ENCODE measurements at regions not wholly inside any gene's neighbourhood (a gene's known extent, or its start where the extent isn't known, plus 50 kb on each side); places are given as distances from the start of the nearest gene placed in this dataset.
"Not testable (repeated sequence)": the region's sequence is repeated elsewhere in the genome, so short reads cannot be mapped to it uniquely, and the experiment has no call there.

DNA sequence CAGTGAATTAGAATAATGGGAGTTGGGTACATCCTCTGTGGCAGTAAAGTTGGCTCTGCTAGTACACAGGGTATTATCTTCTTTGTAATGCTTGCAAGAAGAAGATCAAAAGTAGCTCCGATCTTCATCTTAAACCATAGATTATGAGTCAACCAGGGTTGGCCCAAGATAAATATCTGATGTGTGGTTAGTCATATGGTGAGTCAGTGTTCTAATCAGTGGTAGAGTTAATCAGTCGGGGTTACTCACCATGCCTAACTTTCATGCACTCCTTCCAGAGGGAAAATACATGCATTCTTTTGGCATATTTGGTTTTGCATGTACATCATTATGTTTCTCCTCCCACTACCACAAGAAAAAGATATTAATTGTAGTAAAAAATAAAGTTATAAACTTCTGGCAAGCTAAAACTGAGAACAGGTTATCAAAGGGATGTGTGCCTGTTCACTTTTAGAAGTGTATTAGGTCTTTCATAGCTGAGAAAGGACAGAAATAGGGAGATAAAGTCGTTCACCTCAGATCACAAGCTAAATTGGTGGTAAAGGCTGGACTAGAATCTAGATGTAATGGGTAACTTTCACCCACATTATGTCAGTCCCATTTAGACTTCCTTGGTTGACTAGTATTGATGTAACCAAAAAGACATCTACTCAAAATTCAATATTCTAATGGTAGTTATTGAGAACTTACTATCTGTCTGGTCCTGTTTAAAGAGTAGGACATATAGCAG is 684.4 kb downstream of the IRS1 start:
- no peak for DNase-seq

DNA sequence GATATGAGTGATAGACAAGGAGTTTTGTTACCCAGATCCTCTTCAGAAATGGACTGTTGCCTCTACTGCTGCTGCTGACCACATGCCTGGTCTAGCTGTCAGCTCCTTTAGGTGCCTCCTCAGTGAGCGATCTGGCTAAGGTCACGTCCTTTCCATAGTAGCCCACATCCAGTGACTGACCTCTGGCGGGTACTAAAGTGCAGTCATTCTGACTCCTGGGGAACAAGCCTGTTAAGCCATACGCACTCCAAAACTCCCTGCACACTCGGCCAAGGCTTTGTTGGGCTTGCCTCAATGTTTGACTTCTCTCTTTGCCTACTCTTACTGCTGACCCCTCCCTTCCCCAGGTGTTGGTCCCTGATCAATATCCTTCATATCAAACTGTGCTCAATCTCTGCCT is 685.2 kb downstream of the IRS1 start:
- DNase-seq: no peak

DNA sequence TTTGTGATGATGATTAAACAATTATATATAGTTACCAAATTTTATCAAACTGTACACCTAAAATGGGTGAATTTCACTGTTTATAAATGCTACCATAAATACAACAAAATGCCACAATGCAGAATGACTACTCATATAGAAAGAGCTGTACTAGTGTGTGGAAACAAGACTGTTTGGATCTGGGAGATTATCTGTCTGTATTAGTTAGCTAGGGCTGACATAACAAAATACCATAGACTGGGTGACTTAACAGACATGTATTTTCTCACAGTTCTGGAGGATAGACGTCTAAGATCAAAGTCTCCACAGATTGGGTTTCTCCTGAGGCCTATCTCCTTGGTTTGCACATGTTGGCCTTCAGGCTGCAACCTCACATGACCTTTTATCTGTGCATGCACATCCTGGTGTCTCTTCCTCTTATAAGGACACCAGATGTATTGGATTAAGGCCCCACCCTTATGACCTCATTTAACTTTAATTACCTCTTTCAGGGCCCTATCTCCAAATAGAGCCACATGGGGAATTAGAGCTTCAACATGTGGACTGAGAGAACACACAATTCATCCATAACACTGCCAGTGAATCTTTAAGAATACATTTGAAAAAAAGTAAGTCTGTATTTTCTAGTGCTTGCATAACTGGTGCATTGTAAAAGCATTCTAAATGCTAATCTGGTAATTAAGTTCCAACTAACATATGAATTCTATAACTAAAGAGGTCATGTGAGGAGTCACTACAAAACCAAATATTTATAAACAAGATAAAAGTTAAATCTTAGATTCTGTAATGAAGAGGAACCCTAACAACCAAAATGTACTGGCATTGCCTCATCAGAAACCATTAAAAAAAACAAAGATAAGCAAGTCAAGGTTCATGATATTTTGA is 699.6 kb downstream of the NYAP2 start:
- no peak for DNase-seq

DNA sequence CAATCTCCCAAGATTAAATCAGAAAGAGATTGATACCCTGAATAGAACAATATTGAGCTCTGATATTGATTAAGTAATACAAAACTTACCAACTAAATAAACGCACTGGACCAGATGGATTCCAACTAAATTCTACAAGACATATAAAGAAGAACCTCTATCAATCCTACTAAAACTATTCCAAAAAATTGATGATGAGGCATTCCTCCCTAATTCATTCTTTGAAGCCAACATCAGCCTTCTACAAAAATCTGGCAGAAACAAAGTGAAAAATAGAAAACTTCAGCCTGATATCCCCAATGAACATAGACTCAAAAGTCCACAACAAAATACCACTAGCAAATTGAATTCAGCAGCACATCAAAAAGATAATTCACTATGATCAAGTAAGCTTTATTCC is 695.5 kb downstream of the NYAP2 start:
- no peak for DNase-seq

DNA sequence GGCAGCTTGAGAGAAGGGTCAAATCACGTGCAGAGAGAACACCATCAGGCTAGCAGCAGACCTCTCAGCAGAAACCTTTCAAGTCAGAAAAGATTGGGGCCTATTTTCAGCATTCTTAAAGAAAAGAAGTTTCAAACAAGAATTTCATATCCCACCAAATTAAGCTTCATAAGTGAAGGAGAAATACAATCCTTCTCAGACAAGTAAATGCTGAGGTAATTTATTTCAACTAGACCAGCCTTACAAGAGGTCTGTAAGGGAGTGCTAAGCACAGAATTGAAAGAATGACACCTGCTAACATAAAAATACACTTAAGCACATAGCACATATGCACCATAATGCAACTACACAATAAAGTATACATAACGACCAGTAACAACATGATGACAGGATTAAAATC is 693.9 kb downstream of the NYAP2 start:
- DNase-seq: no peak

DNA sequence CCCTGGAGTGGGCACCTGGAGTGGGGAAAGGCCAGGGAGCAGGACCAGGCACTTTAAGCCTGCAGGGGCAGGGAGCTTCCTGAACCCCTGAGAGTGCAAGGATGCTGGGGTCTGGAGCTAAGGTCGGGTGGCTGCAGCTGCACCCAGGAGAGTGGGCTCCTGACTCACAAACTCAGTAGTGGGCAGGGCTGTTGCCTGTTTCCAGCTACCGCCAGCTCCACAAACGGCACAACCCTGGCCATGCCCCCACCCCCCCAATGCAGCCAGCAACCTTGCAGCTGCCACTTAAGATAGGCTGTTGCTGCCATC is 688.8 kb downstream of the NYAP2 start:
- DNase-seq: no peak

DNA sequence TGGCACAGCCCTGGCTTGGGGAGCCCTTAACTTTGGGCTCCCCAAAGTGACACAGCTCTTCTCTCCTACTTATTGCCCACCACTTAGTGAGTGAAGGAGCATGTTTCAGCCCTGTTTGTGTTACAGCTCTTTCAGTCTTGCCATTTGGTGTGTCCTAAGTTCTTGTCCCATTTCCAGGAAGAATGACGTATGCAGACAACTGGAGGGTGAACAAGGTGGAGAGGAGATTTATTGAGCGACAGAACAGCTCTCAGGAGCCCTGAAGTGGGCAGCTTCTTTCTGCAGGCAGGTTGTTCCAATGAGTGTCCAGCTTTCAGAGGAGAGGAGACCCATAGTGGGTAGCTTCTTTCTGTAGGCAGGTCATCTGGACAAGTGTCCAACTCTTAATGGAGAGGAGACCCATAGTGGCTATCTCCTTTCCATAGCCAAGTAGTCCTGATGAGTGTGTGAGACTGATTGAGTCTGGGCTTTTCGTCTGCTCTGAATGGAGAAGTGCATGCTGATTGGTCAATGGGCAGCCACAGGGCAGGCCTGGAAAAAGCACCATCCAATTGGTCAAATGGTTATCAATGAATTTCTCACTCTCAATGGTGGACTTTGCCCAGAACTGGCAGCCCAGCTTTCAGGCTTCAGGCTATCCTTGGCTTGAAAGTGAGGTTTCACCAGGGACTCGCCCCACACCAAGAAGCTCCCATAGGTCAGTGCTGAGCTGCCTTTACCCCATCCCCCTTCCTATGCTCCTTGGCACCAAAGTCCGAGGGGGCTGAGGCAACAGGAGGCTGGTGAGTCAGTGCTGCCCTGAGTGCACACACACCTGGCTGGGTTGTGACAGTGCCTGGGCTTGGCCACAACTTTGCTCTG is 688.2 kb downstream of the NYAP2 start:
- no peak for DNase-seq

DNA sequence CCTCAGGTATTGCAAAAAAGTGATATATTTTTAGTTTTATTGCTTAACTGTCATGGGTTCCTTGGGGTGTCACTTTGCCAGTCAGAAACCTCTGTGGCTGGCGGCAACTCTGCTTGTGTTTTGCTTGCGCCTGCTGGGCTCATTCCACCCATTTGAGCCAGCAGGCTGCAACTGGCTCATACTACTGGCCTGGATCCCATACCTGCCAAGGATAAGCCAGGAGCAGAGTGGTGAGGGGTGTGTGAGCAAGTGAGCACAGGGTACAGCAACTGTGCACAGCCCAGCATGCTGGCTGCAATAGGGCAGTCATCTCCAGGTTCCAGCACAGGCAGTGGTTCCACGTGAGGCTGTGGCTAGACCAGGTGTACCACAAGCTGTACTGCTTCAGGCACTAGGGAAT is 687.5 kb downstream of the NYAP2 start:
- no peak for DNase-seq

DNA sequence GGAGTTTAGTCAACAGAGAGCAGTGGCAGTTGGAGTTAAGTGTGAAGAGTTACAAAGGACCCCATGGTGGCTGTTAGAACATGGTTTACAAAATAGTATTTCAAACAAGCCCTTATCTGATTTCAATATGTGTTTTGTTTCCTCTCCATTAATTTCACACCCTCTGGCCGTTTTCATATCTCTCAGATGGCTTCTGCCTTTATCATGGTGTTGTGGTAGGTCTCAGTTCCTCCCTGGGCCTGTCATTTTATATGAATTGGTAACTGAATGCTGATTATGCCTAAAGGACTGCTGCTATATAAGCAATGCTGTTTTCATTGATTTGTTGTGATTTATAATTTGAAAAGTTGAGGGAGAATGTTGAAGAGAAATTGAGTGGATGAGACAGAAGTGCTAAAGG is 686.7 kb downstream of the NYAP2 start:
- DNase-seq: no peak

DNA sequence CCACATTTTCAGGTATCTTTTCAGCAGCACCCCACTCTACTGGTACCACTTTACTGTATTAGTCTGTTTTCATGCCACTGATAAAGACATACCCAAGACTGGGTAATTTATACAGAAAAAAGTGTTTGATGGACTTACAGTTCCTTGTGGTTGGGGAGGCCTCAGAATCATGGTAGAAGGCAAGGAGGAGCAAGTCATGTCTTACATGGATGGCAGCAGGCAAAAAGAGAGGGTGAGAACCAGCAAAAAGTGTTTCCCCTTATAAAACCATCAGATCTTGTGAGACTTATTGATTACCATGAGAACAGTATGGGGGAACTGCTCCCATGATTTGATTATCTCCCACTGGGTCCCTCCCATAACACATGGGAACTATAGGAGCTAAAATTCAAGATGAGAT is 685.9 kb downstream of the NYAP2 start:
- DNase-seq: not testable (repeated sequence)

DNA sequence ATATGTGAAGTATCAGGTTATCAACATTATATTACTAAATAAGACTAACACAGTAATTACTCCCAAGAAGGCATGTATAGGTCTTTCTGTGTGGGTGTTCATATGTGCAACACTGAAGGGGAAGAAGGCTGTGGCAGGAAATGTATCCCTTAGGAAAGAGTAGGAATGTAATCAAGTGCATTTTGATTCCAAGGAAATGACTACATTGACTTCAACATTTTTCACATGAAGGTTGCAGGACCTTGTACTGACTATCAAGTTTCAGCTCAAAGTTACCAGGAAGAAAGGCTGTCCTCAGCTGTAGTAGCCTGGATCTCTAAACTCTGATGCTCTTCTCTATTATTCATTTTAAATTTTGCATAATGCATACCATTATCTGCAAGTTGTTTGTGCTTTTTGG is 680.8 kb downstream of the NYAP2 start:
- DNase-seq: no peak

DNA sequence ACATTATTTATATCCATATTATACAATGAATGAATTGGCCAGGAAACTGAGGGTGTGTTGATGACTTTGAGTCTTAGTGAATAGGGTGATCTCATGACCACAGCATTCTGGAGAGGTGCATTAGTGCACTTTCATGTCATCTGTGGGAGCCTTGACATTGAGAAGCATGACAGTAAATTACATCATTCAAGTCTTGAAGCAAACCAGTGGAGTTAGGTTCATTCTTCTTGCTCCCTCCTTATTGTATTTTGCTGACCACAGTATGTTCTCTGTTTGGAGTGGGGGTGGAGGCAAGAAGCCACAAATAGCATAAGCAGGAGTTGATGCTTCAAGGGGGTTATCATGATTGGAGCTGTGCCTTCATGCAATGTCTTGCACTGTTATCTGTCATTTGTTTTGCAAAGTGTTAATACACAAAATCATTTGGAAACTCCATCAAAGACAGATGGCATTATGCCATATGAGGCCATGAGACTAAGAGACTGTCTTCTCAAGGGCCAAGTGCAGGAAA is 680.2 kb downstream of the NYAP2 start:
- DNase-seq: peak; percentile 20

DNA sequence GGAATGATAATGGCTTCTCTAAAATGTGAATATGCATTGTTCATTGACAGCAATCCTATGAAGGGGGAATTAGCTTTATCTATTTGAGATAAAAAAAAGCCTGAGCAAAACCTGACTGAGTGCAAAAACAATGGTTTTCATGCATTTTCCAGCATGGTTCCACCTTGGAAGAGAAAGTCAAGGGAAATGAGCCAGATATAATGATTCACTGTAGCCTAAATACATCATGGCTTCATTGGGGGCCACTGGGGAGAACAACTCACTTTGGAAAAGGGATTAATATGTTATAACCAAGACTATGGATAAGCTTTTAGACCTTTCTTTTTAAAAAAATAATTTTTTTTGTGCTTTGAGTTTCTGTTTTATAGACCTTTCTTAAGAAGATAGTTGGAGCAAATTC is 679.7 kb downstream of the NYAP2 start:
- no peak for DNase-seq

DNA sequence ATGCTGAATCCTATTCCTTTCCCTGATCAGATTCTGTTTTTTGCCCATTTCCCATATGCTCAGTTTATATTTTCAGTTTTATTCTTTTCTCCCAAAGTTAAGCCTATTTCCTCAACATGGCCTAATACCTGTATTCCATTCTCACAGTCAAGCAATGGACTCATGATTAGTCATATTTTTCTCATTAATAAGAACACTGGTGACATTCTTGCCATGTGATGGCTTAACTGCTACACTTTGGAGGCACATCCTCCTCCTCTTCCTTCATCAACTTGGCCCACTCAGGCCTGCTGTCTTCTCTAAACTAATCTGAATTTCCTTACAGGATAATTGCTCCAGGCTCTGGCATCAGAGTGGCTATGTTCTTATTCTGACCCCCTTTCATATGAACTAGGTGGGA is 679.2 kb downstream of the NYAP2 start:
- no peak for DNase-seq

DNA sequence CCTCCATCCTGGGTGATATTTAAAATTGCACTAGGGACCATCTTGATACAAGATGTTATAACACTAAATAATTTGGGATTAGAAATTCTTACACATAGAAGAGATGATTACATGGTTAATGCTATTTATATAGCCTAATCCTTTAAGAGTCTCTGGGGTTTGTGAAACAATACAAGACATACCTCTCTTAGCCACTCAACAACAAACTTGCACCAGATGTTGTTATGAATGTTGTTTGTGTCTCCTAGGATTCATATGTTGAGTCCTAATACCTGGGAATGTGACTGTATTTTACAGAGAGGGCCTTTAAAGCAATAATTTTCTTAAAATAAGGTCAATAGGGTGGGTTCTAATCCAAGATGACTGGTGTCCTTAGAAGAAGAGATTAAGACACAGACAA is 678.3 kb downstream of the NYAP2 start:
- no peak for DNase-seq

DNA sequence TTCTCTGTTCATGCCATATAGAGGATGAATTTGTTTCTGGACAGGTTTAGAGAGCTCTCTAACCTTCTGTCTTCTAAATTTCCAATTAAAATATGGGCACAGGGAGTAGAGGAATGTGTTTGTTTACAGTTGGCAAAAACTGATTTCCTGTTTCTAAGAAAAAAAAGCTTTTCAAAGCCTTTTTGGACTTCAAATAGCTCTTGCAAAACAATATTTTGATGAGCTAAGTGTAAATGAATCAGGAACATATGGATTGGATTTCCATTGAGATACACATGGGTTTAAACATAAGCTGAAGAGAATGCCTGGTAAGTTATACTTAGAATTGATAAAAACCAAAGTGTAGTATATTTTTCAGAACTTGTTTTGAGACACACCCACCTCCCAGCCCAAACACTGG is 677.5 kb downstream of the NYAP2 start:
- DNase-seq: no peak

DNA sequence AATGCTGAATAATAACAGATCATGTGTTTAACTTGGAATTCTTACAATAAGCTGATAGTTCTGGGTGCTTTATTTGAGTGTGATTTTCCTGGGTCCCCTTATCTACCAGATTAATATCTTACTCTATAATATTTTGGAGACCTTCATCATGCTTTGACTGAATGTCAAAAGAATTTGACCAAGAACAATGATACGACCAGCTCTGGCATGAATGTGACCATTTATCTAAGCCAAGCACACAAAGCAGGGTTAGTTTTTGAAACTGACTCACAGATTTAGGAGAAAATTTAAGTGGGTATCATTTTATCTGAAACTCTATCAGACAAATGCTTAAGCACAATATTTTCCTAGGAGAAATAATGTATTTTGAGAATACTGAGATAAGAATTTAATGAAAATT is 677.0 kb downstream of the NYAP2 start:
- no peak for DNase-seq

DNA sequence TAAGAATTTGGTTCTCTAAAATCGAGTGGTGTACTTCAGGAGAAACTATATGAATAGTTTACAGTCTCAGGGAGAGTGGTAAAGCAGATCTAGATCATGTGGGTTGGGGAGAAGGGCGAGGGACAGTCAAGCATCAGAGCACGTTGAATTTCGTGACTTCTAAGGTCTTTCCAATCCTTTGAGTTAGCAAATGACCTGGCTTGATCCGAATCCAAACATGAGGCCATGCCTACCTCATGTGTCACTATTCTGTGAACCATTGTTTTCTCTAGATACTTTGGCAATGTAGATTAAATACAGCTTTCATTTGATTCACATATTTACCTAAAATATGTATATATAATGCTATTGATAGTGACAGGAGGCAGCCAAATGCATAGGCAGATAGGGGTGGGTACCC is 674.9 kb downstream of the NYAP2 start:
- DNase-seq: no peak

DNA sequence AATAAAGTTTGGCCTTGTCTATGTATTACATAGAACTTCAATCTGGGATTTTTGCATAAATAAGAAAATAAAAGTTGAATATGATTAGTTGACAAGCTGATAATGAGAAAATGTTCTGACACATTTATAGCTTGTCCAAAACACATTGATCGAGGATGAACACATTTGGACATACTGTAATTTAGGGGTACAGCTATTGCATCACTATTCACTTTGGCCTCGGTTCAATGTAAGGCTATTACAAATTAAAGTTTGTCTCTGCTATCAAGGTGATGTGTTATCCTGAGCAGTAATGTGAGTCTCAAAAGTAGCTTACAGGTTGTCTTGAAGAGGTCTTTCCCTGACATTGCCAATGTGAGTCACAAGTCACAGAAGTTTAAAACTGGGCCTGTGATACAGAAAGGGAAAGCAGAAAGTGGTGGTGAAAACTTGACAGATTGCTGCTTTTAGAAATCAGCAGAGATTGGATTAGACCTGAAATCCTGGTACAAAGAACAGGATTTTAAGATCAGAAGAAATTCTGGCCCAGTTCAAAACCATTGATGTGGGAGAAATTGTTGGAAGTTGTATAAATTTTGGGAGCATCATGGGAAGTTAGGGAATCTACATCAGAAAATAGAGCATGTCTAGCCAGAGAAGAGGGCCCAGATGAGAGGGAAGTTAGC is 674.1 kb downstream of the NYAP2 start:
- no peak for DNase-seq

DNA sequence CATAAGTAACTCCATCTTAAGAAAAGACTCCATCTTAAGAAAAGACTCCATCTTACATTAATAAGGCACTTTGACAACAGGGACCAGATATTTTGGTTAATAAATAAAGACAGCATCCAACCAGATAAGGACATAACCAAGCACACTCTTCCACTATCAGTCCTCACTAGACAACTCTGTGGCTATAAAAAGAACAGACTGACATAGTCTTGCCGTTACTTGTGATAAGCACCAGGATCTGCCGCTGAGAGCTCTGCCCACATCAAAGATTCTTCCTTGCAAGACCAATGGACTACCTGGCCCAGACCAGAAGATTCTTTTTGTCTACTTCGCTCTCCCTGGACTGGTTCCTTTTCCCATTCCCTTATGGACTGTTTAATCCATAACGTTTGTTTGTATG is 667.4 kb downstream of the NYAP2 start:
- DNase-seq: no peak

DNA sequence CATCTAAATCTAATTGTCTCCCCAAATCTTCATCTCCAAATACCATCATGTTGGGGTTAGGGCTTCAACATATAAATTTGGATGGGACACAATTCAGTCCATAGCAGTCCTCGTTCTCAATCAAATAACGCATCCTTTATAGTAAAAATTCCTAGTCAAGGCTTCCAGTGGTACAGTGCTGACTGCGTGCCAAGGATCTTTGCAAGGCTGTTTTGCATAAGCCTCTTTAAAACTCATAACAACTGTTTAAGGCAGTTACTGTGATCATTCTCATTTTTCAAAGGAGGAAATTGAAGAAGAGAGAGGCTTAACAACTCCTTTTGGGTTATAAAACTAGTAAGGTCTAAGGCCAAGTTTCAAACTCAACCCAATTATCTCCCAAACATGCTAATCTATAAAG is 666.9 kb downstream of the NYAP2 start:
- no peak for DNase-seq

DNA sequence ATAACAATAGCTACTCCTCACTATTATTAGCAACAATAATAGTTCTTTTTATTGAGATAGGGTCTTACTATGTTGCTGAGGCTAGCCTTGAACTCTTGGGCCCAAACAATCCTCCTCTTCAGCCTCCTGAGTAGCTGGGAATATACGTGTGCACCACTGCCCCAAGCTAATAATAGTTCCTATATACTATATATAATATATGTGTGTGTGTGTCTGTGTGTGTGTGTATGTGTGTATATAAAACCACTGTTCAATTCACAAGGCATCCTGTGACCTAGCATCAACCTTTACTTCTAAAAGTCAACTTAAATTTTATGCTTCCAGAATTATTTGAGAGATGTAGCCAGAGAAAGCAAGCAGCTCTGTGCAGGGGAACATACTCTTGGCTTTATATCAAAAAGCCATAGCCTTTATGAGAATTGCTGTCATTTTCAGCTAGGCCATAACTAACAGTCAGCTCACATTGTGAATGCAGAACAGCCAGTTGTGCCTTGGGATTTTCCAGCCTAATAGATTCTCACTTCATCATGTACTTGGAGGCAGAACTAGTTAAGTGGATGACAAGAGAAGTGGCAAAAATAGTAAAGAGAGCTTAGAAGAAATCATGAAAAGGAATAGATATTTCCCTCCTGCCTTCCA is 665.5 kb downstream of the NYAP2 start:
- DNase-seq: peak; percentile 33

All from right hindlimb (tissue), 1 donor.